ENCODE measurements at regions not wholly inside any gene's neighbourhood (a gene's known extent, or its start where the extent isn't known, plus 50 kb on each side); places are given as distances from the start of the nearest gene placed in this dataset.
"Not testable (repeated sequence)": the region's sequence is repeated elsewhere in the genome, so short reads cannot be mapped to it uniquely, and the experiment has no call there.

GRCh38 chr3:80007522-80007921 is 239.7 kb upstream of the ROBO1 start:
- DNase-seq = no peak

- DNase-seq = no peak
Measured at GRCh38 chr3:80006315-80006714, 238.5 kb upstream of the ROBO1 start.

- no peak for DNase-seq
Measured at GRCh38 chr3:80000022-80000421, 232.2 kb upstream of the ROBO1 start.

DNA sequence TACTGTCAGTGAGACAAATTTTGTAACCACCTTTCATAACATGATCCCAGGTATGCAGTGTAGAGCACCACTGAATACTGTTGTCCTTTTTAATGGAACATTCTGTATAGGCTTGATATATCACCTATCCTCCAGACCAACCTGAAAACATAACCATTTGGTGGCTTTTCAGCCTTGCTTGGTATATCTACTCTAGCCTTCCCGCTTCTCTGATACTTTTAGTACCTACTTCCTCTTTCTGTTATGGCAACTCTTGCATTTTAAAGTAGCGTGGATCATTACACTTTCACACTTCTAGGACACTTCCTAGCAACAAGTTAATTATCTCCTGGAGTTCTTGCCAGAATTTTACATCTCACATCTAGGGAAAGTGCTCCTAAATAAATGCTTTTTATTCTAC is 226.6 kb upstream of the ROBO1 start:
- no peak for DNase-seq

DNA sequence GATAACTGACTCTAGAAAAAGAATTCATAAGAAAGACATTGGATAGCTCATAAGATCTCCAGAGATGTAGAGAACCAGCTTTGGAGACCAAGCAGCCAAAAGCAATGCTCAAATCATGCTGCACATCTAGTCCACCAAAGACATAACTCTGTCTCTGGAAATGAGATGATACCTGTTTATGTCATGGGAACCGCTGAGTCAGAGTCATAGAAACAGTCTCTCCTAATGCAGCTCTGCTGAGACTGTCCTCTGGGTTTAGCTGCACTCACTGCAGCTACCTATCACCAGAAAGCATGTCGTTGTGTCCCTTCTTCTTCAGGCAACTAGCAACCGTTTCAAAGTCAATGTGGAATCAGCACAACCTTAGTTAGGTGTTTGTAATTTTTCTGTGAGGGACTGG is 218.5 kb upstream of the ROBO1 start:
- DNase-seq = no peak

DNA sequence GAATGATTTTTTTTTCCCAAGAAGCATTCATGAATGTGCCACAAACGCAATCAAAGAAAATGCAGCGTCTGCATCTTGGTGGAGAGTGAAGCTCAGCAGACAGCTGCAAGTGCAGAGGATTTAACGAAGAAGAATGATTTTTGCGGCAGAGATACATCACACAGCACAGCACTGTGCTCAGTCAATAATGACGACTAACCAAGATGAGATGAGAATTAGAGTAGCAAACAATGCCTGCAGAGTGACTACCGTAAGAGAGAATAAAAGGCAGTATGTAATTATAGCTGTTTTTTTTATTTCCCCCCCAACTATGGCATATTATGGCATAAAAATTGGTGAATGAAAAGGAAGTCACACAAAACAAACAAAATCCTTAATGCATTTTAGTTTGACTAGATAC is 218.0 kb upstream of the ROBO1 start:
- DNase-seq = no peak

DNA sequence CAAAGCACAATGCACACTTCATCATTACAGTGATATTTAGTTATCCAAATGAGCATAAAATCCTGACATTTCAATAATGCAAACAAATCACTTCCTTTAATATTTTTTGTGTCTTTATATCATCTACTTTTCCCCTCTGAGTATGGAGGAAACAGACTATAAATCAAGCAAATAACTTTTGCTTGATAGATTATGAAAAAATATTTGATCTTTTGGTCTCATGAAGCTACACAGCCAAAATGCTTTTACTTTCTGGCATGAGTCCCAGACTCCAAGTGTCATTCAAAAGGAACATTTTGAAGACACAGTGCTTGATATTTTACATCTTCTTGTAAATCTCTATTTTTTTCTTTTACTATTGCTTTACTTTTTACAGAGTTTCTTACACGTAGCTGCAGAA is 215.3 kb upstream of the ROBO1 start:
- no peak for DNase-seq

DNA sequence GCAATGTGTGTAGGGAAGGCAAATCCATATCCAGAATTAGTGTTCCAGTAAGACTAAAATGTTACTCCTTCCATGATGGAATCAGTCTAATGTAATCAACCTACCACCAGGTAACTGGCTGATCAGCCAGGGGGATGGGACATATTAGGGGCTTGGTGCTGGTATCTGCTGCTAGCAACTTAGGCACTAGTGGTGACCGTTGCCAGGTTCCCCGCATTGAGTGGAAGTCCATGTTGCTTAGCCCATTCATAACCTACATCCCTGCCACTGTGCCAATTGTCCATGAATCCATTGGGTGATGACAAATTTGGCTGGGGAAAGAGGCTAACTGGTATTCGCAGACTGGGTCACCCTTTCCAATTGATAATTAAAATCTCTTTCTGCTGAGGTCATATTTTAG is 212.2 kb upstream of the ROBO1 start:
- no peak for DNase-seq

- DNase-seq = no peak
Measured at GRCh38 chr3:79976466-79976865, 208.7 kb upstream of the ROBO1 start.

GRCh38 chr3:79973917-79974595 is 206.3 kb upstream of the ROBO1 start:
- DNase-seq = no peak

GRCh38 chr3:79973482-79973881 is 205.7 kb upstream of the ROBO1 start:
- DNase-seq = no peak

DNA sequence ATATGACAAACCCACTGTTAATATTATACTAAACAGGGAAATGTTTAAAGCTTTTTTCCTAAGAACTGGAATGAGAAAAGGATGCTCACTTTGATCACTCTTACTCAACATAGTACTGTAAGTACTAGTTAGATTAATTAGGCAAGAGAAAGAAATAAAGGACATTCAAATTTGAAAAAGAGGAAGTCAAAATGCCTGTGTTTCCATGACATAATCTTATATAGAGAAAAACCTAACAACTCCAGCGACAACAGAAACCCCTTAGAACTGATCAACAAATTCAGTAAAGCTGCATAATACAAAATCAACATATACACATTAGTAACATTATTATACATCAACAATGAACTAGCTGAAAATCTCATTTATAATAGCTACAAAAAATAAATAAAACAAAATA is 200.6 kb upstream of the ROBO1 start:
- DNase-seq = no peak

GRCh38 chr3:79960594-79960993 is 192.8 kb upstream of the ROBO1 start:
- DNase-seq = no peak

DNA sequence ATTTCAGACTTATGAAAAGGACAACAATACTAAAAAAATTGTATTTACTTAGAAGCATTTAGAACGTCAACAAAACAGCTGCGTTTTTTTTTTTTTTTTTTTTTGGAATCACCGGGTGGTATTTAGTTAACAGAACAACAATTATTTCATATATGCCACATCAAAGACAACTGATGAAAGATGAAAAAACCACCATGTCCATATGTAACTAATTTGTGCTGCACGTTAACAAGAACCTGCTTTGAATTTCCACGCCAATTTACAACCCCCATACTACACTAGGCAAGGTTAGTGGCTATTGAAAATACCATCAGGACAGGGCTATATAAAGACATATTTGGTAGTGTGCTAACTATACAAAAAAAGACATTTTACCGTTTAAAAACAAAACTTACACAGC is 189.3 kb upstream of the ROBO1 start:
- DNase-seq = no peak

- DNase-seq = no peak
Measured at GRCh38 chr3:79954756-79955155, 187.0 kb upstream of the ROBO1 start.

DNA sequence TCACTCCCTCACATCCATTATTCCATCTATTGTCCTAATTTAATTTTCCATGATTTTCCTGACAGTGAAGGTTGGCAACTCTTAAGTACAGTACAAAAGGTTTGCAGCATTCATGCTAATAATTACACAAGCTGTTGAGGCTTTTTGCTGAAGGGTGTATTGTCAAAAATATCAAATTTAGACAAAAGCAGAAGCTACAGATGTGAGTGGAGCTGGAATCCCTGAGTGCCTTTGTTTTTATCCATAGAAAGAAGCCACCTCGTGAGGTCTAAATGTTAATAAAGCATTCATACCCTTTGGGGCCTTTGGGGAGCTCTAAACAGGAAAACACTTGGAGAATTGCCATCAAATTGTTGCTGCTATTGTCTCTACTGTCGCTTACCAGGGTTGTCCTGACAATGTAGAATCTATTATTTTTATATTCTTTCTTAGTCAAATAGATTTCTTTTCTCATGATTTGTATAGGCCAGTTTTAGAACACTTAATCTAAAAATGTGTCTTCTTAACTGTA is 185.8 kb upstream of the ROBO1 start:
- DNase-seq = no peak

- not testable (repeated sequence) for DNase-seq
Measured at GRCh38 chr3:79951426-79951825, 183.6 kb upstream of the ROBO1 start.

GRCh38 chr3:79947957-79948356 is 180.2 kb upstream of the ROBO1 start:
- DNase-seq = no peak

DNA sequence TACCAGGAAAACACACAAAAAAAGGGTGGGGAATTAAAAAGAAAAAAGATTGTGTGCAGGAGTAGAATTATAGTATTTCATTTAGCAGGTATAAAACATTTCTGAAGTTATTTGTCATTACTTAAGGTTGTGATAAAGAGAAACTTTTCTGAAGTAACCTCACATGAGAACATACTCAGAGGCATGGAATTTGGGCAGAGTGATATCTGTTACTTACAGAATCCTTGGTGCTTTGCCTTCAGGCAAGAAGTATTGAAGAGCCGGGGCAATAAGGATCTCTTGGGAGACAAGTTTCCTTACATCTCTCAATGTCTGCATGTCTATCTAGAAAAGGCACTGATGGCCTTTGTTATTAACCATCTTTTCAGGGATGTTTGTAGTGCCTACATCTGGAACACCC is 179.7 kb upstream of the ROBO1 start:
- DNase-seq = no peak

- DNase-seq = no peak
Measured at GRCh38 chr3:79937567-79937966, 169.8 kb upstream of the ROBO1 start.

DNA sequence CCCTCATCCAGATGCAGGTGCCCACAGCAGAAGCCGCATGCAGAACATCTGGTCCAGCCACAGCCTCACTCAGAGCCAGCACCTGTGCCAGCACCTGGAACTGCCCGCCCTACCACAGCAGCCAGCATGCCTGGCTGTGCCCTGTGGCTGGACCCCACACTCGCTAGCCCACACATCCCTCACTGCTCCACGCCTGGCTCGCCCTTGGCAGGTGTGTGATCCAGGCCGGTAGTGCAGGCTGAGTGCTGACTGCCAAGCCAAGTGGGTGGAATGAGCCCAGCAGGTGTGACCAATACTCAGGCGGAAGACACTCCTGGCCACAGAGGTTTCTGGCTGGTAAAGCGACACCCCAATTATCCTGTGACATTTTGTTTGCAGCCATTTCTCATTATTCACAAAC is 162.4 kb upstream of the ROBO1 start:
- DNase-seq = no peak

DNA sequence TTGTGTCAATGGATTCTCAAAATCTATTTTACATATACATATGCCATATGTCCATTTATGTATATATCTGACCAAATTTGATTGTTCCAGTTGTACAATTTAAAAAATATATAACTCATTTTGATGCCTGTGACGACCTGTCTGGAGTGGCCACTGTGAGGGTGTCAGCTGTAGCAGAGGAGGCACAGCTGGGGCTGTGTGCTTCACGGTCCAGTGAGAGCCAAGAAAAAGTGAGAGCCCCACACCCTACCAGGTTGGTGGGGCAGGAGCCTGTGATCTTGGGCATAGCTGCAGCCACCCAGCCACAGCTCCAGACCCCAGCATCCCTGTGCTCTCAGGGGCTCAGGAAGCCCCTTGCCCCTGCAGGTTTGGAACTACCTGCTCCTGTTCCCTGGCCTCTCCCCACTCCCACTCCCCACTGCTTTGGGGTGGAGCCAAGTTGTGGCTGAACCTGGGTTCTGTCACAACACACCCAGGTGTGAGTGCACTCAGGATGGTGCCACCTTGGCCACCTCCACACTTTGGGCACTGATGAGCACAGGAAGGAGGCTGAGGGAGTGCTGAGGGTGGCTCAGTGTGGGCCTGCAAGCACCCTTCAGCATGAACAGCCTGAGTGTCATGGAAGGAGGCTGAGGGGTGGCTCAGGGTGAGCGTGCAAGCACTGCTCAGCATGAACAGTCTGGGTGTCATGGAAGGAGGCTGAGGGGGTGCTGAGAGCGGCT is 161.1 kb upstream of the ROBO1 start:
- DNase-seq = no peak

DNA sequence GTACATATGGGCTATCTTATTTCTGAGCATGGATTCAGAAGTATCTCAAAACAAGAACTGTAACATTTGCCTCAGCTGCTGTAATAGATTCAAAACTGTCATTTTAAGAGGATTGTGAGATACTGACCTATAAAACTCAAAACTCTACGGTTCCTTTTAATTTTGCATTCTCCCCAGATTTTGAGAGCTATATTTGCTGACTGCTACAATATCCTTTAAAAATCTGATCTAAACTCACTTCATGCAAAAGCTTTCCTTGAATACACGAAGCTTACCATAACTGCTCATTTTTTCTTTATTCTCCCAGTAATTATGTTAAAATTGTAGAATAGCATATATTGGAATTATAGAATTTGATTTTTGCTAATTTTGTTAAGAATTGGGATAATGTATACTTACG is 158.7 kb upstream of the ROBO1 start:
- DNase-seq = no peak

DNA sequence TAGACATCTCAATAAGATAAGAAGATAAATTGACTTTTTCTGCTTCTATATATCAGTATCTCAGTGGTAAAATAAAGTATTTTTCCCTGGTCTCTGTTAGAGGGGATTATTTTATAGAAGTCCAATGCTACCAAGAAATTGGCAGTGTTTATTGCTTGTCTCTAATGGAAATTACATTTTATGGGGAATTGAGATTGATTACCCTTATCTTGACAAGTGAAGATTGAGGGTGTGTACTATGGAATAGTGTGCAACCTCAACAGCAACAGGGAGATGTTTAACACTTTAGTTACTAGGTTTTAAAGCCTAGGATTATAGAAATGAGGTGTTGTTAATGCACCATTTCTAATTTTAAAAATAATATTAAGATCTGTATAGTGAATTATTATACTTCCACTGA is 154.8 kb upstream of the ROBO1 start:
- no peak for DNase-seq

GRCh38 chr3:79917561-79917960 is 149.8 kb upstream of the ROBO1 start:
- DNase-seq = no peak

All from activated effector memory CD4-positive, alpha-beta T cell treated with anti-CD3 and anti-CD28 coated beads, Interleukin-2, amount 50 U/mL, for 16 hours (primary cell).